AG08396 (cell line): ENCODE measurements at regions not wholly inside any gene's neighbourhood (a gene's known extent, or its start where the extent isn't known, plus 50 kb on each side); places are given as distances from the start of the nearest gene placed in this dataset.
"Not testable (repeated sequence)": the region's sequence is repeated elsewhere in the genome, so short reads cannot be mapped to it uniquely, and the experiment has no call there.

Source experiments
- DNase-seq: peaks from one replicate; pipeline ENCODE4 v3.0.0; 2012; ENCODE audit warnings: low spot score, mixed read lengths

DNA sequence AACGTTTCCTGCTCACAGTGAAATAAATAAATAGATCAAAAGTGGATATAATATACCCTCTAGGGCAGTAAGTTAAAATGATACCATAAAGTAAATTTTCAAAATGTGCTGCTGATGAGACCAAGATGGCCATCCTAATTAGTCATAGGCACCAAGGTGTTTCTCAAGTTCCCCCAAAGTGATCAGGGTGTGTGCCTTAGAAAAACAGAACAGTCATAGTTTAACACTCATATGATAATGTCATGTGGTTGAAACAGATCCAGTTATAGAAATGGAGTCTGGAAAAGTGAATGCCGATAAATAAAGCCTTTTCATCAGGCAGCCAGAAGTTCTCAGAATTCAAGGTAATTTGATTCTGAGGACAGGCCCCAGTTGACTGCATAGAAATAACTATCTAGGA, 161.5 kb upstream of the CDKN2B start:
- no peak for DNase-seq

GRCh38 chr9:22170990-22171670, 162.0 kb upstream of the CDKN2B start:
- no peak for DNase-seq

- DNase-seq, result no peak
These were observed 162.6 kb upstream of the CDKN2B start for GRCh38 chr9:22171691-22172090.

GRCh38 chr9:22173908-22174307, 164.8 kb upstream of the CDKN2B start:
- no peak for DNase-seq

GRCh38 chr9:22175972-22176545, 167.0 kb upstream of the CDKN2B start:
- DNase-seq, result no peak

DNA sequence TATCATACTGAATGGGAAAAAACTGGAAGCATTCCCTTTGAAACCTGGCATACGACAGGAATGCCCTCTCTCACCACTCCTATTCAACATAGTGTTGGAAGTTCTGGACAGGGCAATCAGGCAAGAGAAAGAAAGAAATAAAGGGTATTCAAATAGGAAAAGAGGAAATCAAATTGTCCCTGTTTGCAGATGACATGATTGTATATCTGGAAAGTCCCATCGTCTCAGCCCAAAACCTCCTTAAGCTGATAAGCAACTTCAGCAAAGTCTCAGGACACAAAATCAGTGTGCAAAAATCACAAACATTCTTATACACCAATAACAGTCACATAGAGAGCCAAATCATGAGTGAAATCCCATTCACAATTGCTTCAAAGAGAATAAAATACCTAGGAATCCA, 171.9 kb upstream of the CDKN2B start:
- not testable (repeated sequence) for DNase-seq

DNA sequence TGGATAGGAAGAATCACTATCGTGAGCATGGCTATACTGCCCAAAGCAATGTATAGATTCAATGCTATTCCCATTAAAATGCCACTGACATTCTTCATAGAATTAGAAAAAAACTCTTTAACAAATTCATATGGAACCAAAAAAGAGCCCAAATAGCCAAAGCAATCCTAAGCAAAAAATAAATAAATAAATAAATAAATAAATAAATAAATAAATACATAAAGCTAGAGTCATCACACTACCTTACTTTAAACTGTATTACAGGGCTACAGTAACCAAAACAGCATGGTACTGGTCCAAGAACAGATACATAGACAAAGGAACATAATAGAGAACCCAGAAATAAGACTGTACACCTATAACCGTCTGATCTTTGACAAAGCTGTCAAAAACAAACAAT, 180.4 kb upstream of the CDKN2B start:
- DNase-seq, result no peak

GRCh38 chr9:22197000-22197399, 187.9 kb upstream of the CDKN2B start:
- not testable (repeated sequence) for DNase-seq

GRCh38 chr9:22198681-22199080, 189.6 kb upstream of the CDKN2B start:
- DNase-seq, result no peak

GRCh38 chr9:22201256-22201655, 192.2 kb upstream of the CDKN2B start:
- DNase-seq, result no peak

GRCh38 chr9:22203371-22204138, 194.4 kb upstream of the CDKN2B start:
- DNase-seq, result peak; percentile 25

GRCh38 chr9:22204240-22204639, 195.1 kb upstream of the CDKN2B start:
- no peak for DNase-seq

DNA sequence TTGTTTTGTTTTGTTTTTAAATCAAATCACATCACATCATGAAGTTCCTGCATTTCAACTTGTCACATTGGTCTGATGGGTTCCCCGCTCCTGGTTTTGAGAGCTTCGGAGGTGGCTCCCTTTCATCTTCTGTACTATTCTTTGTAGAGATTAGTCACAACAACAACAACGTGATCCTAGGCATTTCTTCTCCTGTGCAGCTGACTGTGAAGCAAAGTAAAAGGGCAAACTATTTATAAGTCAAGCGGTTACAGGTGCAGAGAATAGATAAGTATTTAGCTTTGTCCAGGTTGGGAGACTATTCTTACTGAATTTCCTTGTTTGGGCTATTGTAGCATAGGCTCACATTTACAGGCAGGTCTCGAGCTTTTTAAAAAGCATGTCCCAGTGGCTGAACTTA, 197.7 kb upstream of the CDKN2B start:
- no peak for DNase-seq

GRCh38 chr9:22208846-22209585, 199.9 kb upstream of the CDKN2B start:
- DNase-seq, result no peak

DNA sequence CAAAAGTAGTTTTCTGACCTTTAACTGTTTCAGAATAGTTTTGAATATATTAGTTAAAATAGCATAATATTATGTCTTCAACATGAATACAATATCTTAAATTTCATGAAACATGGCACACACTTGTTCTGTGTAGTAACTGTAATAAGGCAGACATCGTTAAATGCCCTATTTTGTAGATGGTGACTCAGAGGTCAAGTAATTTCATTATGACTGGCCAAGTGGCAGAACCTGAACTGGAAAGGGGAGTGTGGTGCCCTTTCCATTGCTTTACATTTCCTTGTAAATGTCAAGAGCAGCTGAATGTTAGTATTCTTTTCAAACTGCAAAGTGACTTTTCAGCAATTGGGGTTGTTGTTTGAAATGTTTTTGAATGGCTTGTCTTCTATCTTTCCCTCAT, 201.2 kb upstream of the CDKN2B start:
- DNase-seq, result no peak

DNA sequence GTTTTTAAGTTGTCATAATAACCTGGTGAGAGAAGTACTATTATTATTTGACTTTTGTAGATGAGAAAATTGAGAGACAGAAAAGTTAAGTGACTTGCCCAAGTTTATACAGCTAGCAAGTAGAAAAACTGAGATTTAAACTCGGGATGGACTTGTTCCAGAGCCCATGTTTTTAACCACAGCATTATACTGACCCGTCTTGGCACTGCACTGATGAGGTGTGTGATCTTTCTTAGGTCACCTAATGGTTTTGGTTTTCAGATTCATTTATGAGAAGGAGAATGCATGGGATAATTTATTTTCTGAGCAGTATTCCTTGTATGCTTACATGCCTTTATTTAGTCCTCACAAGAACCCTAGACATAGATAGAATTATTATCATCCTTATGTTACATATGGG, 201.8 kb upstream of the CDKN2B start:
- DNase-seq, result no peak

GRCh38 chr9:22211588-22212360, 202.7 kb upstream of the CDKN2B start:
- DNase-seq, result peak; percentile 73

- DNase-seq, result no peak
These were observed 204.9 kb upstream of the CDKN2B start for GRCh38 chr9:22214021-22214420.

DNA sequence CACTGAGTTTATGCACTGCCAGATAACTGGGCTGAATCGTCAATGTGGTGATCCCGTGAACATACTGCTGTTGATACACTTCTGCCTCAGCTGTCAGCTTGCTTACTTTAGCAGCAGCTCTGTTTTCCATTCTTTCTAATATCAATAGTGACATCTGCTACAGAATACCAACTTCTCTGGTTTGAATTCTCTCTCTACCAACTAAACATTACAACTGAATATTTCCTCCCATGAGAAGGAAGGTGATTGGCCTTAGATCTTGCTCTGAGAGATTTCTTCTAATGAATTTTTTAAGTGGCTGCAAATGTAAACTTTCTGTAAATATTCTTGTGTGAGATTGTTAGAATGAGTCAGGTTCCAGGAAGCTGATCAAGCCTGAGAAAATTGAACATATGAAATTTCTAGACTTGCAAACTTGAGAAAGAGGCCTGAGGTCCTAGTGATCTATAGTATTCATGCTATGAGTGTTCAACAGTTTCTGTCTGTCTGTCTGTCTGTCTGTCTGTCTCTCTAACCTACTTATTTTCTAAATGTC, 205.5 kb upstream of the CDKN2B start:
- no peak for DNase-seq

- no peak for DNase-seq
These were observed 206.4 kb upstream of the CDKN2B start for GRCh38 chr9:22215521-22215920.

DNA sequence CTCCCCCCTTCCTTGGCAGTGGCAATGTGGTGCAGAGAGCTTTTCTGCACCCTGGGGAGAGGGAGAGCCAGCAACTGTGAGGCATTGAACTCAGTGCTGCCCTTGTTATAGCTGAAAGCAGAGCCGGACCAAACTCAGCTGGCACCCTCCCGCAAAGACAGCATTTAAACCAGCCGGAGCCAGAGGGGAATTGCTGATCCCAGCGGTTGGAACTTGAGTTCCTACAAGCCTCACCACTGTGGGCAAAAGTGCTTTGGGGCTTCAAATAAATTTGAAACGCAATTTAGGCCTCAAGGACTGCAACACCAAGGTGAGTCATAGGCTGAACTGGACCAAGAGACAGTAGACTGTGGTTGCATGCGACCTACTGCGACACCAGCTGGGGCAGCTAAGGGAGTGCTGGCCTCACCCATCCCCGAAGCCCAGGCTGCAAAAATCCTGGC, 207.6 kb upstream of the CDKN2B start:
- DNase-seq, result peak; percentile 37

GRCh38 chr9:22217254-22217653, 208.1 kb upstream of the CDKN2B start:
- DNase-seq, result no peak
